PFSK-1 (cell line): ENCODE measurements at regions not wholly inside any gene's neighbourhood (a gene's known extent, or its start where the extent isn't known, plus 50 kb on each side); places are given as distances from the start of the nearest gene placed in this dataset.

Source experiments
- FOXP2 ChIP-seq: optimal IDR thresholded peaks from 2 replicates; pipeline ENCODE3; 2011; ENCODE audit warnings: borderline replicate concordance, control low read depth, inconsistent platforms; ENCODE audit not compliant: insufficient read depth; ENCODE audit errors: extremely low read length, extremely low read depth
- POLR2AphosphoS5 ChIP-seq: IDR thresholded peaks from 2 replicates; pipeline ENCODE4 v1.6.1; 2012; ENCODE audit warnings: low read depth, mild to moderate bottlenecking, control low read depth, low read length, moderate library complexity
- SIN3A ChIP-seq: IDR thresholded peaks from 2 replicates; pipeline ENCODE4 v1.6.1; 2012; ENCODE audit warnings: mild to moderate bottlenecking, low read length, moderate library complexity, borderline replicate concordance; ENCODE audit not compliant: insufficient read depth
- TF ChIP-seq, protein P1 (sequence below), 2 experiments: IDR thresholded peaks; 2 replicates each; pipeline versions ENCODE4 v1.6.1 to v1.8.0; 2011 to 2012; ENCODE audit warnings: low read depth in 2 of 2, low read length in 2 of 2, control low read depth in 1 of 2, inconsistent platforms in 1 of 2, mild to moderate bottlenecking in 1 of 2, moderate library complexity in 1 of 2; ENCODE audit not compliant: insufficient read depth in 1 of 2

DNA sequence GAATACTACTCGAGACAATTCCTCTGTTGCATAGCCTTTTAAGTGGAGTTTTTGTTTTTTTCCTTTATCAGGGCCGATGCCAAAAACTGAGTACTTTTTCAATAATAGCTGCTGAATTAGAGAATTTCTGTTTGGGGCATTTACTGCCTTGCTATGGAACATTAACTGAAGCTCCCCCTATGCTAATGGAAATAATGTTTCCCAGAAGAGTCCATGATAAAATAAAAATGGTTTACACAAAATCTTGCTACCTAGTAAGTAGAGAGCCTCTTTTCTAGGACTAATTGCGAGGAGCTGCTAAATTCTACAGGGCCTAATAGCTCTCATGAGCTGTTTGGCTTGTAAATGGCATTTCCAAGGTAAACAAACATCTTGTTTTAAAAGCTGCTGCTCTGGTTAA is 128.2 kb upstream of the MYO10 start:
- no peak for TF ChIP-seq FOXP2
- no peak for TF ChIP-seq SIN3A
- no peak for TF ChIP-seq POLR2AphosphoS5
- TF ChIP-seq, protein P1, sequence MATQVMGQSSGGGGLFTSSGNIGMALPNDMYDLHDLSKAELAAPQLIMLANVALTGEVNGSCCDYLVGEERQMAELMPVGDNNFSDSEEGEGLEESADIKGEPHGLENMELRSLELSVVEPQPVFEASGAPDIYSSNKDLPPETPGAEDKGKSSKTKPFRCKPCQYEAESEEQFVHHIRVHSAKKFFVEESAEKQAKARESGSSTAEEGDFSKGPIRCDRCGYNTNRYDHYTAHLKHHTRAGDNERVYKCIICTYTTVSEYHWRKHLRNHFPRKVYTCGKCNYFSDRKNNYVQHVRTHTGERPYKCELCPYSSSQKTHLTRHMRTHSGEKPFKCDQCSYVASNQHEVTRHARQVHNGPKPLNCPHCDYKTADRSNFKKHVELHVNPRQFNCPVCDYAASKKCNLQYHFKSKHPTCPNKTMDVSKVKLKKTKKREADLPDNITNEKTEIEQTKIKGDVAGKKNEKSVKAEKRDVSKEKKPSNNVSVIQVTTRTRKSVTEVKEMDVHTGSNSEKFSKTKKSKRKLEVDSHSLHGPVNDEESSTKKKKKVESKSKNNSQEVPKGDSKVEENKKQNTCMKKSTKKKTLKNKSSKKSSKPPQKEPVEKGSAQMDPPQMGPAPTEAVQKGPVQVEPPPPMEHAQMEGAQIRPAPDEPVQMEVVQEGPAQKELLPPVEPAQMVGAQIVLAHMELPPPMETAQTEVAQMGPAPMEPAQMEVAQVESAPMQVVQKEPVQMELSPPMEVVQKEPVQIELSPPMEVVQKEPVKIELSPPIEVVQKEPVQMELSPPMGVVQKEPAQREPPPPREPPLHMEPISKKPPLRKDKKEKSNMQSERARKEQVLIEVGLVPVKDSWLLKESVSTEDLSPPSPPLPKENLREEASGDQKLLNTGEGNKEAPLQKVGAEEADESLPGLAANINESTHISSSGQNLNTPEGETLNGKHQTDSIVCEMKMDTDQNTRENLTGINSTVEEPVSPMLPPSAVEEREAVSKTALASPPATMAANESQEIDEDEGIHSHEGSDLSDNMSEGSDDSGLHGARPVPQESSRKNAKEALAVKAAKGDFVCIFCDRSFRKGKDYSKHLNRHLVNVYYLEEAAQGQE (IDR thresholded peaks at IDR 0.05; ENCODE audit: insufficient read depth in 1 of 2, low read depth in 2 of 2, low read length in 2 of 2), result no peak
